ENCODE measurements at regions not wholly inside any gene's neighbourhood (a gene's known extent, or its start where the extent isn't known, plus 50 kb on each side); places are given as distances from the start of the nearest gene placed in this dataset.

DNA sequence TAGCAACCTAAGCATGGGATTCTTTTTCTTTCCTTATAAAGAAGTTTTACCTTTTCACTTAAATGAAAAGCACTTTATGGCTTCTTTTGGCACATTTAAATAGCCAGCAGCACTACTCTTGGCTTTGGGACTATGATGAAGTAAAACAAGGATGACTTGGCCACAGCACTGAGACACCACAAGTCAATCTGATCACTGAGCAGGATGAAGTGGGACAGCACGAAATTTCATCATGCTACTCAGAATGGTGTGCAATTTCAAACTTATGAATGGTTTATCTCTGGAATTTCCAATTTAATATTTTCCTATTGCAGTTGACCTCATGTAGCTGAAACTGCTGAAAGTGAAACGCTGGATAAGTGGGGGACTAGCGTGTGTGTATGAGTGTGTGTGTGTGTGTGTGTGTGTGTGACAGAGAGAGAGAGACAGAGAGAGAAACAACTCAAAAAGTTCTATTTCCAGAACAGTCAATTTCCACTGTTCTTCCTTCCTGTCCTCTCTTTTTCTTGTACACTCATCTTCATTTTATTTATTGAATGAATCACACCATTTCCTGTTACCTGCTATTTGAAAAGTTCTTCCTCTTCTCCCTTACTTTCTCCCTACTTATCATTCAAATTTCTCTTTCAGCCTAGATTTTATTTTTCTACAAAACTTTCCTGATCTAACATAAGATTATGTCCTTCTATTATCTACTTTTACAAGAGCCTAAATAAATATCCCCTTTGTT, 414.2 kb upstream of the MIR17HG start:
- POLR2A ChIA-PET = no interaction called here
- no peak overlapping the region for H3K4me3 ChIP-seq (ENCODE audit: low read depth, low read length)
- H3K9me3 ChIP-seq (ENCODE audit: control insufficient read depth, insufficient read depth, low read depth, low read length) = no peaks in the 10 kb centered on the region
- no peaks in the 10 kb centered on the region for H3K4me1 ChIP-seq (ENCODE audit: control insufficient read depth, insufficient read depth, low read length)
- CTCF ChIA-PET = no interaction called here
- H3K27ac ChIP-seq (ENCODE audit: extremely low read depth, low read depth, low read length) = no peak overlapping the region
- TF ChIP-seq OVOL3 (tag by site-specific recombination; IDR thresholded peaks at IDR 0.05) (no peak), TCF7L2 (IDR thresholded peaks at IDR 0.05; ENCODE audit: borderline replicate concordance, low read depth, low read length) (no peak), SP3 (tag by site-specific recombination; IDR thresholded peaks at IDR 0.05) (no peak), KLF7 (tag by site-specific recombination; IDR thresholded peaks at IDR 0.05; ENCODE audit: borderline replicate concordance) (no peak), ZNF350 (tag by site-specific recombination; IDR thresholded peaks at IDR 0.05) (no peak), ZNF555 (tag by site-specific recombination; conservative IDR thresholded peaks at IDR 0.05) (no peak), ZNF600 (tag by site-specific recombination; IDR thresholded peaks at IDR 0.05) (no peak), ZIC2 (tag by site-specific recombination; IDR thresholded peaks at IDR 0.05) (no peak), GLIS2 (tag by site-specific recombination; IDR thresholded peaks at IDR 0.05) (no peak), ZNF571 (tag by site-specific recombination; IDR thresholded peaks at IDR 0.05) (no peak), BCL11B (tag by site-specific recombination; IDR thresholded peaks at IDR 0.05; ENCODE audit: low read depth) (no peak)
- TF ChIP-seq, protein P1, sequence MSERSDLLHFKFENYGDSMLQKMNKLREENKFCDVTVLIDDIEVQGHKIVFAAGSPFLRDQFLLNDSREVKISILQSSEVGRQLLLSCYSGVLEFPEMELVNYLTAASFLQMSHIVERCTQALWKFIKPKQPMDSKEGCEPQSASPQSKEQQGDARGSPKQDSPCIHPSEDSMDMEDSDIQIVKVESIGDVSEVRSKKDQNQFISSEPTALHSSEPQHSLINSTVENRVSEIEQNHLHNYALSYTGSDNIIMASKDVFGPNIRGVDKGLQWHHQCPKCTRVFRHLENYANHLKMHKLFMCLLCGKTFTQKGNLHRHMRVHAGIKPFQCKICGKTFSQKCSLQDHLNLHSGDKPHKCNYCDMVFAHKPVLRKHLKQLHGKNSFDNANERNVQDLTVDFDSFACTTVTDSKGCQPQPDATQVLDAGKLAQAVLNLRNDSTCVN (tag by site-specific recombination; optimal IDR thresholded peaks at IDR 0.05) = no peak
- TF ChIP-seq, protein P2, sequence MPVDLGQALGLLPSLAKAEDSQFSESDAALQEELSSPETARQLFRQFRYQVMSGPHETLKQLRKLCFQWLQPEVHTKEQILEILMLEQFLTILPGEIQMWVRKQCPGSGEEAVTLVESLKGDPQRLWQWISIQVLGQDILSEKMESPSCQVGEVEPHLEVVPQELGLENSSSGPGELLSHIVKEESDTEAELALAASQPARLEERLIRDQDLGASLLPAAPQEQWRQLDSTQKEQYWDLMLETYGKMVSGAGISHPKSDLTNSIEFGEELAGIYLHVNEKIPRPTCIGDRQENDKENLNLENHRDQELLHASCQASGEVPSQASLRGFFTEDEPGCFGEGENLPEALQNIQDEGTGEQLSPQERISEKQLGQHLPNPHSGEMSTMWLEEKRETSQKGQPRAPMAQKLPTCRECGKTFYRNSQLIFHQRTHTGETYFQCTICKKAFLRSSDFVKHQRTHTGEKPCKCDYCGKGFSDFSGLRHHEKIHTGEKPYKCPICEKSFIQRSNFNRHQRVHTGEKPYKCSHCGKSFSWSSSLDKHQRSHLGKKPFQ (tag by site-specific recombination; IDR thresholded peaks at IDR 0.05) = no peak
- TF ChIP-seq, protein P3, sequence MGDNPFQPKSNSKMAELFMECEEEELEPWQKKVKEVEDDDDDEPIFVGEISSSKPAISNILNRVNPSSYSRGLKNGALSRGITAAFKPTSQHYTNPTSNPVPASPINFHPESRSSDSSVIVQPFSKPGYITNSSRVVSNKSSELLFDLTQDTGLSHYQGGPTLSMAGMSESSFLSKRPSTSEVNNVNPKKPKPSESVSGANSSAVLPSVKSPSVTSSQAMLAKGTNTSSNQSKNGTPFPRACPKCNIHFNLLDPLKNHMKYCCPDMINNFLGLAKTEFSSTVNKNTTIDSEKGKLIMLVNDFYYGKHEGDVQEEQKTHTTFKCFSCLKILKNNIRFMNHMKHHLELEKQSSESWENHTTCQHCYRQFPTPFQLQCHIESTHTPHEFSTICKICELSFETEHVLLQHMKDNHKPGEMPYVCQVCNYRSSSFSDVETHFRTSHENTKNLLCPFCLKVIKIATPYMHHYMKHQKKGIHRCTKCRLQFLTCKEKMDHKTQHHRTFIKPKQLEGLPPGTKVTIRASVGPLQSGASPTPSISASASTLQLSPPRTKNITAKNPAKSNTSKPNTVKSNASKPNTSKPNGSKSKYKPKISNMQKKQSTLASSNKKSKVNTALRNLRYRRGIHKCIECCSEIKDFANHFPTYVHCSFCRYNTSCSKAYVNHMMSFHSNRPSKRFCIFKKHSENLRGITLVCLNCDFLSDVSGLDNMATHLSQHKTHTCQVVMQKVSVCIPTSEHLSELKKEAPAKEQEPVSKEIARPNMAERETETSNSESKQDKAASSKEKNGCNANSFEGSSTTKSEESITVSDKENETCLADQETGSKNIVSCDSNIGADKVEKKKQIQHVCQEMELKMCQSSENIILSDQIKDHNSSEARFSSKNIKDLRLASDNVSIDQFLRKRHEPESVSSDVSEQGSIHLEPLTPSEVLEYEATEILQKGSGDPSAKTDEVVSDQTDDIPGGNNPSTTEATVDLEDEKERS (tag by site-specific recombination; IDR thresholded peaks at IDR 0.05) = no peak
- no peaks in the 10 kb centered on the region for H3K36me3 ChIP-seq (ENCODE audit: control insufficient read depth in 2 of 2, insufficient read depth in 1 of 2, low read length in 2 of 2)

DNA sequence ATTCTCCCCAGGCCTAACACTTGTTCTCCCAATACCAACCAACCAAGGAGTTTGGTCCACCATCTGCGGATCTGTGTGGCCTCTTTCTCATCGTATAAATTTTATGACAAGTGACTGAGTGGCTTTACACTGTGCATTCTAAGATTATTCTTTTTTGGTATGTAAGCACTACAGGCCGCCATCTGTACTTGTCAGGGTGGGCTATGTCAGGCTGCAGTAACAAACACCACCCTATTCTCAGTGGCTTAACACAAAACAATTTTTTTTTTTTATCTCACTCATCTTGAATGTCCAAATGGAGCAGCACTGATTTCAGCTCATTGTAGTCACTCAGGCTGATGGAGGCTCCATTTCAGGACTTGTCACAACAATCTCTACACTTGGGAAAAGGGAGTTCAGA, 412.7 kb upstream of the MIR17HG start:
- TF ChIP-seq ZBTB8A (tag by site-specific recombination; IDR thresholded peaks at IDR 0.05) (no peak), ZNF558 (tag by site-specific recombination; IDR thresholded peaks at IDR 0.05) (no peak), ZNF324 (tag by site-specific recombination; IDR thresholded peaks at IDR 0.05) (no peak), ZNF707 (tag by site-specific recombination; IDR thresholded peaks at IDR 0.05) (no peak)
- TF ChIP-seq, protein P4, sequence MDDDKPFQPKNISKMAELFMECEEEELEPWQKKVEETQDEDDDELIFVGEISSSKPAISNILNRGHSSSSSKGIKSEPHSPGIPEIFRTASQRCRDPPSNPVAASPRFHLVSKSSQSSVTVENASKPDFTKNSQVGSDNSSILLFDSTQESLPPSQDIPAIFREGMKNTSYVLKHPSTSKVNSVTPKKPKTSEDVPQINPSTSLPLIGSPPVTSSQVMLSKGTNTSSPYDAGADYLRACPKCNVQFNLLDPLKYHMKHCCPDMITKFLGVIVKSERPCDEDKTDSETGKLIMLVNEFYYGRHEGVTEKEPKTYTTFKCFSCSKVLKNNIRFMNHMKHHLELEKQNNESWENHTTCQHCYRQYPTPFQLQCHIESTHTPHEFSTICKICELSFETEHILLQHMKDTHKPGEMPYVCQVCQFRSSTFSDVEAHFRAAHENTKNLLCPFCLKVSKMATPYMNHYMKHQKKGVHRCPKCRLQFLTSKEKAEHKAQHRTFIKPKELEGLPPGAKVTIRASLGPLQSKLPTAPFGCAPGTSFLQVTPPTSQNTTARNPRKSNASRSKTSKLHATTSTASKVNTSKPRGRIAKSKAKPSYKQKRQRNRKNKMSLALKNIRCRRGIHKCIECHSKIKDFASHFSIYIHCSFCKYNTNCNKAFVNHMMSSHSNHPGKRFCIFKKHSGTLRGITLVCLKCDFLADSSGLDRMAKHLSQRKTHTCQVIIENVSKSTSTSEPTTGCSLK (tag by site-specific recombination; IDR thresholded peaks at IDR 0.05) = no peak
- TF ChIP-seq, protein P5, sequence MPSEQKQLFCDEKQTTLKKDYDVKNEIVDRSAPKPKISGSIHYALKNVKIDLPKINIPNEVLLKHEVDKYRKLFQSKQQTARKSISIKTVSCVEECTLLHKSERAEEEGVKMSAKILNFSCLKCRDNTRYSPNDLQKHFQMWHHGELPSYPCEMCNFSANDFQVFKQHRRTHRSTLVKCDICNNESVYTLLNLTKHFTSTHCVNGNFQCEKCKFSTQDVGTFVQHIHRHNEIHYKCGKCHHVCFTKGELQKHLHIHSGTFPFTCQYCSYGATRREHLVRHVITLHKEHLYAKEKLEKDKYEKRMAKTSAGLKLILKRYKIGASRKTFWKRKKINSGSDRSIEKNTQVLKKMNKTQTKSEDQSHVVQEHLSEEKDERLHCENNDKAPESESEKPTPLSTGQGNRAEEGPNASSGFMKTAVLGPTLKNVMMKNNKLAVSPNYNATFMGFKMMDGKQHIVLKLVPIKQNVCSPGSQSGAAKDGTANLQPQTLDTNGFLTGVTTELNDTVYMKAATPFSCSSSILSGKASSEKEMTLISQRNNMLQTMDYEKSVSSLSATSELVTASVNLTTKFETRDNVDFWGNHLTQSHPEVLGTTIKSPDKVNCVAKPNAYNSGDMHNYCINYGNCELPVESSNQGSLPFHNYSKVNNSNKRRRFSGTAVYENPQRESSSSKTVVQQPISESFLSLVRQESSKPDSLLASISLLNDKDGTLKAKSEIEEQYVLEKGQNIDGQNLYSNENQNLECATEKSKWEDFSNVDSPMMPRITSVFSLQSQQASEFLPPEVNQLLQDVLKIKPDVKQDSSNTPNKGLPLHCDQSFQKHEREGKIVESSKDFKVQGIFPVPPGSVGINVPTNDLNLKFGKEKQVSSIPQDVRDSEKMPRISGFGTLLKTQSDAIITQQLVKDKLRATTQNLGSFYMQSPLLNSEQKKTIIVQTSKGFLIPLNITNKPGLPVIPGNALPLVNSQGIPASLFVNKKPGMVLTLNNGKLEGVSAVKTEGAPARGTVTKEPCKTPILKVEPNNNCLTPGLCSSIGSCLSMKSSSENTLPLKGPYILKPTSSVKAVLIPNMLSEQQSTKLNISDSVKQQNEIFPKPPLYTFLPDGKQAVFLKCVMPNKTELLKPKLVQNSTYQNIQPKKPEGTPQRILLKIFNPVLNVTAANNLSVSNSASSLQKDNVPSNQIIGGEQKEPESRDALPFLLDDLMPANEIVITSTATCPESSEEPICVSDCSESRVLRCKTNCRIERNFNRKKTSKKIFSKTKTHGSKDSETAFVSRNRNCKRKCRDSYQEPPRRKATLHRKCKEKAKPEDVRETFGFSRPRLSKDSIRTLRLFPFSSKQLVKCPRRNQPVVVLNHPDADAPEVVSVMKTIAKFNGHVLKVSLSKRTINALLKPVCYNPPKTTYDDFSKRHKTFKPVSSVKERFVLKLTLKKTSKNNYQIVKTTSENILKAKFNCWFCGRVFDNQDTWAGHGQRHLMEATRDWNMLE (tag by site-specific recombination; conservative IDR thresholded peaks at IDR 0.05; ENCODE audit: low read depth) = no peak
- H3K4me3 ChIP-seq (ENCODE audit: low read depth, low read length) = no peak overlapping the region
- no peaks in the 10 kb centered on the region for H3K36me3 ChIP-seq (ENCODE audit: control insufficient read depth in 2 of 2, insufficient read depth in 1 of 2, low read length in 2 of 2)
- ChIA-PET POLR2A (no interaction called here), CTCF (no interaction called here)
- H3K27ac ChIP-seq (ENCODE audit: extremely low read depth, low read depth, low read length) = no peak overlapping the region
- no peaks in the 10 kb centered on the region for H3K4me1 ChIP-seq (ENCODE audit: control insufficient read depth, insufficient read depth, low read length)
- no peaks in the 10 kb centered on the region for H3K9me3 ChIP-seq (ENCODE audit: control insufficient read depth, insufficient read depth, low read depth, low read length)

Data from HEK293 (cell line).